Left renal cortex interstitium (tissue), 4 donors: ENCODE measurements at regions not wholly inside any gene's neighbourhood (a gene's known extent, or its start where the extent isn't known, plus 50 kb on each side); places are given as distances from the start of the nearest gene placed in this dataset.

Experiments
- DNase-seq, 4 donors: peaks; one replicate each; pipeline ENCODE4 v3.0.0-alpha.2; 2013; ENCODE audit warnings: low read depth in 4 of 4, low spot score in 2 of 4, missing footprints in 1 of 4

DNA sequence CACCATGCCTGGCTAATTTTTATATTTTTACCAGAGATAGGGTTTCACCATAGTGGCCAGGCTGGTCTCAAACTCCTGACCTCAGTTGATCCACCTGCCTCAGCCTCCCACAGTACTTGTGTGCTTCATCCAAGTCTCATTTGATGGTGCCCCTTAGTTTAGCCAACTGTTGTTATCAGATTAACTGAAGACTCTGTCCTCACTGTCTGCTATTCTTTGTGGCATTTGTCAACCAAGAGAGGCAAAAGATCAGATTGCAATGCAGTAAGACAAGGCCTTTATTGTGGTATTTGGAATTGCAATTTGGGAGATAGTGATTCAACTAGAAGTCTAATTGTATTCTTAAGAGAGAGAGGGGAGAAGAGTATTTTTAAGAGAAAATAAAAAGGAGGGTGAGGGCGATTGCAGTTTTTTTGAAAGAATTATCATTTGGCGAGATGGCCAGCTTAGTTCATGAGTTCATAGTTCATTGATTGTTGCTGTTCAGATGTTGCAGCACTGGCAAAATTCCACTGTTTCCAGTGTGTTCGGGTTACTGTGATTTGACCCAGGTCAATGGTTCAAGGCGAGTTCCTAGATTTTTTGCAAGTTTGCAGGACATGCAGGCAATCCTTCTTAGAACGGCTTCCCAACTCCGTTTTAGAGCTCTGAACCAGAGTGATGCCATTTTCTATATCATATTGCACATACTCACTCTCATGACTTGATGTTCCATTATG is 1156.9 kb downstream of the CDH9 start:
- DNase-seq, result no peak

DNA sequence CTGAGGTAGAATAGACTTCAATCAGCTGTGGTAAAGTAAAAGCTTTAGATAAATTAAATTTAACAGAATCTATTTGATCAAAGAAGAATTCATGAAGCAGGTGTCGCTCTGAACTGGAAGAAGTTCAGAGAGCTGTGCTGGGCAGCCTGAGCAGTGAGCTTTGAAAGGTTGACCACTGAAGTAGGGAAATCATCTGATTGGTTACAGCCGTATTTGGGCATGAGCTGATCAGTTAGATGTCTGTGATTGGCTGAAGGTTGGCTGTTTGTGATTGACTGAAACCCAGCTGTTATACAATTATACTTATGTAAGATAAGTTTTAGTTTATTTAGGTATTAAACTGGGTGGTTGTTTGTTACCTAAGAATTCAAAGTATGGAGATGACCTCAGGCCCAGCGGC is 1174.6 kb downstream of the CDH9 start:
- DNase-seq, result no peak

DNA sequence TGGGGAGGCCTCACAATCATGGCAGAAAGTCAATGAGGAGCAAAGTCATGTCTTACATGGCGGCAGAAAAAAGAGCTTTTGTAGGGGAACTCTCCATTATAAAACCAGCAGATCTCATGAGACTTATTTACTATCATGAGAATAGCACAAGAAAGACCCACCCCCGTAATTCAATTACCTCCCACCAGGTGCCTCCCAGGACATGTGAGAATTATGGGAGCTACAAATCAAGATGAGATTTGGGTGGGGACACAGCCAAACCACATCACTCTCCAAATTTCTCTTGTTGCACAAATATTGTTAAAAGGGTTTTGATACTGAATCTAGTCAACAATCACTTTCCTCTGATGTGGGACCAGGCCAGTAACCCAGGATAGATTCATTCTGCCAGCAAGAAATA is 1176.1 kb downstream of the CDH9 start:
- DNase-seq, result no peak

DNA sequence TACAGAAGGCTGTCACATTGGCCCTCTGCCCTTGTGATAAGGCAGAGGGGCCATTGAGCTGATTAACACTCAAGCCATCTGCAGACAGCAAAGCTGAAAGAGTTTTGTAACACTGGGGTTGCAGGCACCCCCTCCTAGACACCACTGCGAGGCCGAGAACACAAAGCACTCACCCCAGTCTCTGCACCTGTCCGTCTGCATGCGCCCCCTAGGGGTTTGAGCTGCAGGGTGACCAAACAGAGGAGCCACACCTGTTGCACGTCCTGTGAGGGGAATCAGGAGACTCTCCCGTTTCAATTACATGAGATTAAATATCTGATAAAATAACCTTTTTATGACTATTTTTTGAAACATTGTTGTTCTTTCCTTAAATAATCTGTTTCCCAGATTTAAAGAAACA is 1180.4 kb downstream of the CDH9 start:
- no peak for DNase-seq

DNA sequence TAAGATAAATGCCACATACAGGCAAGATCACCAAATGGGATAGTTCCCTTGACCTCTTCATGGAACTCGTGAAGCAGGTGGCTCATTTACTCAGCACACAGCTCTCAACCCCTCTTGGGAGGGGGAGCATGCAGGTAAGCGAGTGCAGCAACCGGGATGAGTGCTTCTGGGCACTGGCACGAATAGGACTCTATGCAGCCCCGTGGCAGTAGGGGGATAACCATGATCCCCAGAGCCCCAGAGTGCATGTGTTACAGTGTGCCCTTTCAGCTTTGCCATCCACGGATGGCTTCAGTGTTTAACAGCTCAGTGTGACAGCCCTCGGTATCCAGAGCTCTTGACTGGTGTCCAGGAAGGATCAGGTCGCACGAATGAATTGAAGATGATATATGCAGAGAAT is 1187.1 kb downstream of the CDH9 start:
- no peak for DNase-seq

DNA sequence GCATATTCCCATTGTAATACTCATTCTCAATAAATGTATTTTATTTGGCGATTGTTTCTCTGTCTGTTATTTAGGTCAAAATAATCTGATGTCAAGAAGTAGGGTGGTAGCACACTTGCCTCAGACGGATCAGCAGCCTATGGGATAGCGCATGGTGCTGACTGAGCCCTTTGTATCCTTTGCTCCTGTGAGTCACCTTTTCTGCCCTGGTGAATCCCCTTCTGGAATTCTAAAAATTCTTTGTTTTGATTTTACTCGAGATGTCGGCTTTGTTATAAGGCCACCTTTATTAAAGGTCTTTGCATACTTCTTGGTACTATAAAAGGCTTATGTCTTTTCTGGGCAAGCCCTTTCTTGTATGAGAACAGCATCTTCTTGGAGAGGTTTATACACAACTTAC is 1187.8 kb downstream of the CDH9 start:
- DNase-seq, result no peak

DNA sequence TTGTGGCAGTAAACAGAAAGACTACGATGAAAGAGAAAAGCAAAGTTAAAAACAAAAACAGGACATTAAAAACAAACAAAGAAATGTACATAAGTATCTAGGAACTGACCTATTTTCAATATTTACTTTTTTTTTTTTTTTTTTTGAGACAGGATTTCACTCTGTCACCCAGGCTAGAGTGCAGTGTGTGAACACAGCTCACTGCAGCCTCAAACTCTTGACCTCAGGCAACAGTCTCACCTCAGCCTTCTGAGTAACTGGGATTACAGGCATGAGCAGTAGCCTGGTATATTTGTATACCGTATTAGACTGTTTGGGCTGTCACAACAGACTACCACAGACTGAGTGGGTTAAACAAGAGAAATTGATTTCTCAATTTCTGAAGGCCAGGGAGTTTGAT is 1189.1 kb downstream of the CDH9 start:
- no peak for DNase-seq

DNA sequence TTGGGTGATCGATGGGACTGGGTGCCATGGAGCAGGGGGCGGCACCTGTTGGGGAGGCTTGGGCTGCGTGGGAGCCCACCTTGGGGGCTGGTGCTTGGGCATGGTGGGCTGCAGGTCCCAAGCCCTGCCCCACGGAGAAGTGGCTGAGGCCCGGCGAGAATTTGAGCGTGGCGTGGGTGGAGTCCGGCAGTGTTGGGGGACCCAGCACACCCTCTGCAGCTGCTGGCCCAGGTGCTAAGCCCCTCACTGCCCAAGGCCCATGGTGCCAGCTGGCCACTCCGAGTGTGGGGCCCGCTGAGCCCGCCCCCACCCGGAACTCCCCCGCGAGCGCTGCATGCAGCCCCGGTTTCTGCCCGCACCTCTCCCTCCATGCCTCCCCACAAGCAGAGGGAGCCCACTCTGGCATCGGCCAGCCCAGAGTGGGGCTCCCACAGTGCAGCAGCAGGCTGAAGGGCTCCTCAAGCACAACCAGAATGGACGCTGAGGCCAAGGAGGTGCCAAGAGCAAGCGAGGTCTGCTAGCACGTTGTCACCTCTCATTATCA is 1178.6 kb upstream of the CDH10 start:
- no peak for DNase-seq
